GM19351 (cell line): ENCODE measurements at regions not wholly inside any gene's neighbourhood (a gene's known extent, or its start where the extent isn't known, plus 50 kb on each side); places are given as distances from the start of the nearest gene placed in this dataset.

Source experiments
- ATAC-seq: cut with Tn5 transposase; IDR thresholded peaks from one replicate; pipeline ENCODE4 v1.9.1; 2021; ENCODE audit warnings: mild to moderate bottlenecking, moderate library complexity; ENCODE audit not compliant: unreplicated experiment

GRCh38 chr1:81032973-81033425, 767.7 kb upstream of the ADGRL2 start:
- ATAC-seq, result no peak

- no peak for ATAC-seq
These were observed 768.4 kb upstream of the ADGRL2 start for GRCh38 chr1:81032374-81032773.

- ATAC-seq, result no peak
These were observed 770.3 kb upstream of the ADGRL2 start for GRCh38 chr1:81030441-81030840.

DNA sequence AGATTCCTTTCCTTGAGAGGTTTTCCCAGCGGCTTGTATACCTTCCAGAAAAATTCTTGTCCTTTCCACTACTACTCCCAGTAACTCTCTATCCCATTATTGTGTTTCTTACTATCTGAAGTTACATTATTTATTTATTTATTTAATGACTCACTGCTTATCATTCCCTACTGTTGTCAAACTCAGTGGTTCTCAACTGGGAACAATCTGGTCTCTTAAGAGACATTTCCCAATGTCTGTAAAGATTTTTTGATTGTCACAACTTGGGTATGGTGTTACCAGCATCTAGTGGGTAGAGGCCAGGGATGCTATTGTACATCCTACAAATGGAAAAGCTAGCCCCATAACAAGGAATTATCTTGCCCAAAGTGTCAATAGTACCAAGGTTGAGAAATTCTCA, 771.5 kb upstream of the ADGRL2 start:
- no peak for ATAC-seq

DNA sequence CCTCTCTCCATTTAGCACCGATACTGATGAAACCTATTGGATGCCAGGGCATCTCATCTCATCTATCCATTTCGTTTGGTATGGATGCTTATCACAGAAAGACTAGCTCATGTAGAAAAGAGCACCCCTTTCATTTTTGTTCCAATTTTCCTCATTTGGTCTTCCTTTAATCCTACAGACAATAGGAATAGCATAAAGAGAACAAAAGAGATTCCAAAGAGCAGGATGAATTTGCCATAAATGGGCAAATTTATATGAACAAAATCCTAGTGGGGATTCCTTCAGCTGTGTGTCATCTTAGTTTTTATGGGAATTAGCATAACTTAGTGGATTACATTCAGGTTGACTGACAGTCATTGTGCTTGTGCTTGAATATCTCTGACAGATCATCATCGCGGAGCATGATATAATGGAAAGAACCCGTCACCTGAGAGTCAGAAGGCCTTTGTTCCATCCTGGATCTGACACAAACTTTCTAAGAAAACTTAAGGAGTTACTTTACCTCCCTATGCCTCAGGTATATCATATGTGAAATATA, 777.5 kb upstream of the ADGRL2 start:
- no peak for ATAC-seq

- no peak for ATAC-seq
These were observed 779.6 kb upstream of the ADGRL2 start for GRCh38 chr1:81021134-81021533.

DNA sequence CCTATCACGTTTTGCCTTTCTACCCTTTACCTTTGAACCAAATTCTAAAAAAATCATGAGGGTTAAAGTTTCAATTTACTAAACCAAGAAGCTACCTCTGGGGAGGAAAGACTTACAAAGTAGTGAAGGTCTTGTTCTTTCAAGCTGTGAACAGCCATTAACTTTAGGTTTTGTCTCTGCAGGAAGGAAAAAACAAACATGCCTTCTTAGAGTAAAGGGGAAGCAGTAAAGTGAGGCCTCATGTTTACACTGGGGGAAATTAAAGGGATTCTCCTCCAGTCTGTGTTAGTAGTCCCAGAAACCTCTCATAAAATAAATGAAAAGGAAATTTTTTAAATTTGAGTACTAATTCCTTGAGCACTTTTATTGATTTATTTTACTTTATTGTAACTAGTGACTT, 780.2 kb upstream of the ADGRL2 start:
- ATAC-seq, result no peak

DNA sequence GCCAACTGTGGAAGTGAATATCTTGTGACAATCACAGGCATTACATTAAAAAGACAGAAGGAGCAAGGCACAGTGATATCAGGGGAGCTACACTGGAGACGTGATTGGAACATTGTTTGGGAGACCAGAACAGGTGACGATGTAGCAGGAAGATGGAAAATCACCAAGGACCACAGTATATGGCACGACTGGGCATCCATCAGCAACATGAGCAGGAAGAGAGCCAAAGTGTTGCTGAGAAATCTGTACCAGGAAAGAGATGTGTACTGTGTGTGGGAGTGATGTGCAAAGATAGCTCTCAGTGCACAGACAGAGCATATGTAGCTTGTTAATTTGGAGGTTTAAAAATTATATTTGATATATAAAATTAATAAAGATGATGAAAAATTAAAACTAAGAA, 790.6 kb upstream of the ADGRL2 start:
- ATAC-seq, result no peak

- ATAC-seq, result no peak
These were observed 792.4 kb upstream of the ADGRL2 start for GRCh38 chr1:81008293-81008692.

DNA sequence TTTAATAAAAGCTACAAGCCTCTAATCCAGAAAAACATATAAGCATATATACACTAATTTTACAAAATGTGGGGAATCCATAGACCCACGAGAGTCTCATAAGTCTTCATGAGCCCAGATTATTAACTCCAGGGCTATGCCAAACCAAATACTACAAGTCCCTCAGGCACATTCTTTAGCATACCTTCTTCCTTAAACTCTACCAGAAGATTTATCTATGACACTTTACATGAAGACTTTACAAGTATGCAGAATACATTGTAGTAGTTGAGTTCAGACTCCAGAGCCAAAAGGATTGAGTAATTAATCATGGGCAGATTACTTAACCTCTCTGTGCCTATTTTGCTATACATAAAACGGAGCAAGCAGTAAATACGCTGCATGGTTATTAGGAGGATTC, 793.7 kb upstream of the ADGRL2 start:
- ATAC-seq, result no peak

- ATAC-seq, result no peak
These were observed 794.2 kb upstream of the ADGRL2 start for GRCh38 chr1:81006502-81006901.

GRCh38 chr1:81004011-81004410, 796.7 kb upstream of the ADGRL2 start:
- no peak for ATAC-seq

GRCh38 chr1:80994934-80995333, 805.8 kb upstream of the ADGRL2 start:
- no peak for ATAC-seq

- no peak for ATAC-seq
These were observed 806.7 kb upstream of the ADGRL2 start for GRCh38 chr1:80994038-80994437.

DNA sequence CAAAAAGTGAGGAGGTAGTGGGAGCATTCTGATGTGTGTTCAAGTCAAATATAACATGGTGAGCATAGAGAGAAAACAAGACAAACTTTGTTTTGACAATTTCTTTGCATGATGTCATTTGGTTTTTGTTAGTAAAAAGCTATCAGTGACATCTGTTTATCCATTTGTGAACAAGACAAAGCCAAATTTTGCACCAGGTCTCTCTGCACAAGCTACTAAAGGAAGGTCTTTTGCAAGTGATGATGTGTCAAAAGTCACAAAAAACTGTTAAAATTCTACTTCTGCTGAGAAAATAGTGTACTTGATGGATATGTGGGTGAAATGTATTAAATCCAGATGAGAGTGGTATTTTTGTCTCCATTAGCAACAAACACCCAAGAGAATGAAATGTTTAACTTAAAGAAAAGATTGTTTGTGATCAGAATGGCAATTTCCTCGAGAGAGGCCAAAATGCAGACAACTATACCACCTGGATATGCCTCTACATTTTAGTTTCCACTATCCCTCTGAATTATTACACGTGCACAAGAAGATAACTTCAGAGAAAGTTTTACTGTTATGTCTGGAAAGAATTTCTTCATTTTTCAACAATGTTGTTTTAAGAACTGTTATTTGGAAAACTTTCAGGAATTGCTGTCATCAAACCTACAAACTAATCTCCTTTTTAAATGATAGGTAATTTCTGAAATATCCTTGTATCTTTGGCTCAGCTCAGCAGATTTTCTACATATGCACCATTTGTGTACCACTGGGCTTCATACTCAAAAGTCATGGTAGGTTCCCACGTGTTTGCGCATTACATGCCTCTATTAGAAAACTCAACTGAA, 807.4 kb upstream of the ADGRL2 start:
- no peak for ATAC-seq

GRCh38 chr1:80989455-80989854, 811.3 kb upstream of the ADGRL2 start:
- ATAC-seq, result no peak

- no peak for ATAC-seq
These were observed 811.8 kb upstream of the ADGRL2 start for GRCh38 chr1:80988926-80989325.

GRCh38 chr1:80987824-80988223, 812.9 kb upstream of the ADGRL2 start:
- no peak for ATAC-seq

DNA sequence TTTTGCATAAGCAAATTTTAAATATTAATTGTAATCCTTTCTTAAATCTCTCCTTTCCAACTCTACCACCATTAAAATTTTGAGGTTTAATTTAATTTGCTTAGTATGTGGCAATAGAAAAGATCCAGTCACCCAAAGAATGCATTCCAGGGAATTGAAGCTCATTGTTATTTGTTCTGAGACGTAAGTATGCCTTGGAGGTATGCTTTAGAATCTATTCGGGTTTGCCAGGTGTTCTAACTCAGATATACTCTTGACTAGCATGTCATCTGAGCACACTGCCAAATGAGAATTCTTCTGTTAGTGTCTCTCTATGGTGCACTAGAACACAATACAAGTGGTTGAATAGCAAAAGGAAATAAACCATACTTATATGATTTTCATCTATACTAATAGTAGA, 813.6 kb upstream of the ADGRL2 start:
- ATAC-seq, result no peak

- no peak for ATAC-seq
These were observed 817.9 kb upstream of the ADGRL2 start for GRCh38 chr1:80982831-80983230.

DNA sequence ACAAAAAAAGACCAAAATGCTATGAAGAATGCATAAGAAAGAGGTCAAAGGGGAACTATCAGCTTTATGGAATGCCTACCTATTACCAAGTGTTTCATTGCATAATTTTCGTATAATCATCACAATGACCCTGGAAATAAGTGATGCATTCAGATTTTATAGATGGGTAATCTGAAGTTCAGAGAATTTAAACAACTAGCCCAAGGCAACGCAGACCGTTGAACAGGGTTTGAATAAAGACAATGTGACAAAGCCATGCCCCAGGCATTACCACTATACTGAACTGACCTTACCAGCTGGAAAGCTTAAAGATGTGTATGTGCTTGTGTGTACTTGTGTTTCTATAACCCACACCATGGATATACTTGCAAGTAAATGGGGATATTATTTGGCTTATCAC, 827.6 kb upstream of the ADGRL2 start:
- ATAC-seq, result no peak

DNA sequence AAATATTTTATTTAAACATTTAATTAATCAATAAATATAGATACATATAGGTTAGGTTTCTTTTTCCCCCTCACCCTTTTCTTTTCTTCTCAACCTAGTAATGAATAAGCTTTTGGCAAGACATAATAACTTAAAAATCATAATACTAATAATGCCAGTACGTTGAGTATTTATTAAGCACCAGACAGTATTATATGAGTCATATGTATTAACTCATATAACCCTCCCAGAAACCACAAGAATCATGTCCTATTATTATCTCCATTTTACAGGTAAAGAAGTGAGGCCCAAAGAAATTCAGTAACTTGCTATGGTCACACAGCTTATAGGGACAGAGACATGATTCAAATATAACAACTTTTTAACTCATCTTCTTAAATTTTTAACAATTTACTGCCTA, 834.5 kb upstream of the ADGRL2 start:
- ATAC-seq, result no peak

- no peak for ATAC-seq
These were observed 838.2 kb upstream of the ADGRL2 start for GRCh38 chr1:80962564-80962963.
